HG03196 (cell line): ENCODE measurements at regions not wholly inside any gene's neighbourhood (a gene's known extent, or its start where the extent isn't known, plus 50 kb on each side); places are given as distances from the start of the nearest gene placed in this dataset.

Experiments used
- ATAC-seq: cut with Tn5 transposase; IDR thresholded peaks from one replicate; pipeline ENCODE4 v1.9.1; 2021; ENCODE audit not compliant: unreplicated experiment

DNA sequence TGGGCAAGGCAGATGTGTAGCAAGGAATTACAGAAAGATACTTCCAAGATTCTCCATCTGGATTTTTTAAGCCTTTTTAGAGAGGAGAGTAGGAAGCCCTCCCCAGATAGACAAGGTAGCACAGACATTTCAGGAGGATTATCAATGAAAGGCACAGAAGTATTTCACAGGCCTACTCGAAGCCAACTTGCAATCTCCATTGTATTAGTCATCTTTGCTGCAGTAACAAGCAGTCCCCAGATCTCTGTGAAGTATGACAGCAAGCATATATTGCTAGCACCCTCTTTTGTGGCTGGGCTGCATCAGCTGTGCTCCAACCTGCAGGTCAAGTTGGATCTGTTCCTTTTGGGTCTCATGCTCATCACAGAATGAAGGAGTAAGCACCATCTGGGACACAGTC is 101.6 kb downstream of the MAF start:
- no peak for ATAC-seq

DNA sequence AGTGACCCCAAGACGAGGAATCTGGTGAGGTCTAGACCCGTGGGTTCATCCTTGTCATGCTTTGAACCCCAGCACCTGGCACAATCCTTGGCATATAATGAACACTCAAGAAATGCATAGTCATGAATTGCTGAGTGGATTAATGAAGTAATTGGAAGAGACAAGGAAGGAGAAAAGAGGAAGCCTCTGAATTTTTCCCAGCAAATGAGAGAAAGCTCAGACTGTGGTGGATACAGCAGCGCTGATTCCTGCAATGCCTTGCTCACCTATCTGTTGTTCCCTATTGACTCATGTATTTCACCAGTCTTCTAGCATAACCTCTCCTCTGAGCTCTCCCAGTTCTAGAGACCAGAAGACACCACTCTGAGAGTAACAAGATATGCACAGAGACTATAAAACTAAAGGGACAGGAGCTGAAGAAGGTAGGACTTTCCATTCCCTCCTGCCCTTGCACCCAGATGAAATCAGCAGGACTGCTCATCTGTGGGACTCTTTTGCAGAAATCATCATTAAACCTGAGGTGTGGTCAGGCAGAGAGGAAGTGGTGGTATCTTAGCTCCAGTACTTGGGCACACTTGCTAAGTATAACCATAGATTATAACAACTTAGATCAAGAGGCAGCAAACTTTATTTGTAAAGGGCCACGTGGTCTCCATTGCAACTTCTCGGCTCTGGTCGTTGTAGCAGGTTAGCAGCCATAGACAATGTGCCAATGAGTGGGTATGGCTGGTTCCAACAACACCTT is 102.8 kb downstream of the MAF start:
- no peak for ATAC-seq

DNA sequence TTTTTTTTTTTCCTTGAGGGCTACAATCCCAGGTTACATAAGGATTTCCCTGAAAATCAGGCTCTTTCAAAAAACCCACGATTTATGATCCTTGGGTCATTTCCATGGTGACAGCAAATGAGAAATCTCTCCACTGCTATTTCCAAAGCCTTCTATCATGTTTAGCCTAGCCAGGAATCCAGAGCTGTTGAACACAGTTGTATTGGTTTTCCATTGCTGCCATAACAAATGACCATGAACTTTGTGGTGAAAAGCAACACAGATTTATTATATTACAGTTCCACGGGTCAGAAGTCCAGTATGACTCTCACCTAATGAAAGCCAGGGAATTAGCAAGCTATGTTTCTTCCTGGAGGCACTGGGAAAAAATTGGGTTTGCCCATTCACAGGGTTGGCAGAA is 106.6 kb downstream of the MAF start:
- no peak for ATAC-seq

DNA sequence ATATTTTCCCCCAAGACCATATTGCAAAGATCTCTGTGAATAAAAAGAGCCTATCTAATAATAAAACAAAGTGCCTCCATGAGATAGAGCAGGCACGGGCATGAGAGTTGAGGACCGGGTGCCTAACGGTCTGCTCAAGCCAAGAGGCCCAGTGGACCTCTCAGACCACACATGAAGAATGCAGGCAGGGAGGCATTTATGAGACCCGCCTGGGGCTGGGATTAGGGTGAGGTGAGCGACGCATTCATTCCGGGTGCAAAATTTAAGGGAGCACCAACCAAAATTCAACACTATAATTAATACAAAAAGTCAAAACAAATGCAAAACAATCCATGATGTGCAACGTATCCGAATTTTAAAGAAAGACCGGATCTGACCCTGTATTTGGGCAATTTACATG is 108.5 kb downstream of the MAF start:
- no peak for ATAC-seq

DNA sequence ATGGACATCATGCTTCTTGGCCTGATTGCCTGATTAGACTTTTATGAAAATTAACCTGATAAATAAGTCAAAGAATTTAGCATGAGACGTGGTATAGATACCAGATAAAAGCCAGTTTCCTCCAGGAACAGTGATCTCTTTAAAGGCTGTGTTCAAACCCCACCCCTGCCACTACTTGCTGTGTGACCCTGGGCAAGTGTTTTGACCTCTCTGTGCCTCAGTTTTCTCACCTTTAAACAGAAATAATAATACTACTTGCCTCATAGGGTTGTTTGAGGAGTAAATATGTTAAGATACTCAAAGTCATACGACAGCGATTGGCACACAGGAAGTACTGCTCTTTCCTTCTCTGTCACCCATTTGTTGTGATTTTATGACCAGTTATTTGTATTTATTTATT is 115.5 kb downstream of the MAF start:
- ATAC-seq, result no peak

DNA sequence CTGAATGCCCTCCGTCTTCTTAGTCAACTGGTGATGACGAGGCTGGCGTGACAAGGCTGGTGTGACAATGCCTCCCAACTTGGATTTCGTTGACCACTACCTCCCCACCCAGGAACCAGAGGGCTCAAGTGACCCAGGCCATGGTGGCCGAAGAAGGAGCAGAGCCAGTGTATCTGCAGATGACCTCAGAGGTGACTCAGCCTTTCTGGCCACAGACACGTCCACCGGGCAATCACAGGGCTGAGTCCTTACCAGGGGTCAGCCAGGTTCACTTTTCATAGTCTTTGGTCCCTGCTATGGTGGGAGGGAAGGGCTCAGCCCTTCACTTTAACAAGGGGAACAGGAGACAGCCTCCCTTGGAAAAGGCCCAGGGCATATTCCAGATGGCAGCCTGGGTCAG is 116.3 kb downstream of the MAF start:
- no peak for ATAC-seq

DNA sequence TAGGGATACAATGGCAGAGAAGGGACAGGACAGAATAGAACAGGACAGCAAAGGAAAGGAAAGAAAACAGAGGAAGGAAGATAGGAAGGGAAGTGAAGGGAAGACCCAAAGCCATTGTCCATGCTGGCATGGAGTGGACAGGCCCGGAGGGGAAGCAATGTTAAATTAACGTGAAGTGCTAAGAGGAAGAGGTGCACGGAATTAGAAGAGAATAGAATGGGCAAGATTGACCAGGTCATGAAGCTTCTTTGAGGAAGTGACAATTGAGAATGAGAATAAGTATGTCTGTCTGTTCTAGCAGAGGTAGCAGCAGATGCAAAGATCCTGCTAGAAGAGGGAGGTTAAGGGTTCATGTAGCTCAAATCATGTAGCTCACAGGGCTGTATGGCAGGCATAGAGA is 117.2 kb downstream of the MAF start:
- no peak for ATAC-seq

DNA sequence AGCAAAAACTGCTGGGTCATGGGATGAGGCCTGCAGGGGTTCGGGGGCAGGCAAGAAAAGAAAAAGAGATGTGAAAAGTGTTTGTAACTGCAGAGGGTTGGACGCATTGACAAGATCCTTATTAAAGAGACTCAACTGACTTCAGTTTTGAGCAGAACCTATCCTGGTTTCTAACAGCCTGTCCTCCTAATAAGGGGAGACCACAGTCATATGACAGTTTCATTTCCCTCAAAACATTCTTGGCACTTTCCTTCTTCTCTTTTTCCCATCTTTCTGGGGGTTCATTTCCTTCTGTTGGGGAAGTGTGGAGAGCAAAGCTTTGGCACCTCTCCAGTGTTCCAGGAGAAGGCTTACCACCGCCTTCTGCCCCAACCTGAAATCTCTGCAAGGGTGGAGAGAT is 118.5 kb downstream of the MAF start:
- no peak for ATAC-seq

DNA sequence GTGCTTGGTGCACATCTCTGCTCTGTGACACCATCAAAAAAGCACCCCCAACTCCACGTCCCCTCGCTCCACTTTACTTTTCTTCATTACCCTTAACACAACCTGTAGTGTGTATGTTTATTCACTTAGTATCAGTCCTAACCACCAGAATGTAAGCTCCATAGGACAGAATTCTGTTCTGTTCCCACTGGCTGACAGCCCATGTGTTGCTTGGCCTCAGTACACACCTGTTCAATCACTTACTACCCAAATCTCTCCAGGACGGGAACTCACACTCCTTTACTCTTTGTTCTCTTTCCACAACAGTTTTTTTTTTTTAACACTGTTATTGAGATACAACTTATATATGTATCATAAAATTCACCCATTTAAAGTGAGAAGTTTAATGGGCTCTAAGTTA is 119.6 kb downstream of the MAF start:
- ATAC-seq, result no peak

DNA sequence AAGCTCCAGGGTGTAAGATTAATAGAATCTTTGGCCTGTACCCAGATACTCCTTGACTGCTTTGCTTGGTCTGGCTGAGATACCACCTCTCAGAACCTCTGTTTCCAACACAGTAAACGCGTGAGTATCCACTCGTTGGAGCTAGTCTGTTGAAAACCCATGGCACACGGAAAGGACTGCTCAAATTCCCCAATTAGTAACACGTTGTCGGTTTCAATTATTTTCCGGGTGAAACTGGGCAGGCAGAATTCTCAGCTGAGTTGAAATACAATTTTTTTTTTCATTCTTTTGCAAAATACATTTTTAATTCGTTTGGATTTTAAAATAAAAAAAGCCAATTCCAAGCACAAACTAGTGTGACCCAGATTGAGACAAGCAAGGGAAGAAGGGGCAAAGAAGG is 120.5 kb downstream of the MAF start:
- no peak for ATAC-seq

DNA sequence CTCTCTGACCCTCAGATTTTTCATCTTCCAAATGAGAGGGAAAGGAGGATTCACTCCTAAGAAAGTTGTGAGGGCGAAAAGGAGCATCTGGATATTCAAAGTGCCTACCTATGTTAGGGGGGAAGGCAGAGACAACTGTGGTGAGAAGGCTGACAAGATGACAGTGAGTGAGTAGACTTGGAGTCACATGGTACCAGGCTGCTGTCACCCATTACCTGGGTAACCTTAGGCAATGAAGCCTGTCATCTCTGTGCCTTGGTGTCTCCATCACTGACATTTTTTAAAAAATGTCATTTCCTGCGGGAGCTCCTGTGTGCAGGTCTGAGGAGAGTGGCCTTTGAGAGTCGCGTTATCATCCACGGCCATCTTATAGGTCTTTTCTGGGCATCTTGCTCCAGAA is 124.0 kb downstream of the MAF start:
- no peak for ATAC-seq

DNA sequence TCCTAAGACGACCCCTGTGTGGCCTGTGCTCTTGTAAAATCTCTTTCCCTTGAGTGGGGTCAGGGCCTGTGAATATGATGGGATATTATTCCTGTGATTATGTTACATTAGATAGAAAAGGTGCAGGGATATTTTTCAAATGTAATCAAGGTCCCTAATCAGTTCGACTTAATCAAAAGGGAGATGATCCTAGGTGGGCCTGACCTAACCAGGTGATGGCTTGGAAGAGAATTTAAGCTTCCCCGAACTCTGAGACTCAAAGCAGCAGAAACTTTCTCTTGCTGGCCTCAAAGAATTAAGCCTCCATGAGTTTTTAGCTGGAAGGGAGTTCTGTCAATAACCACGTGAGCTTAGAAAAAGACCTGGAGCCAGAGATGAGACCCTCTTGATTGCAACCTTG is 124.7 kb downstream of the MAF start:
- ATAC-seq, result no peak

DNA sequence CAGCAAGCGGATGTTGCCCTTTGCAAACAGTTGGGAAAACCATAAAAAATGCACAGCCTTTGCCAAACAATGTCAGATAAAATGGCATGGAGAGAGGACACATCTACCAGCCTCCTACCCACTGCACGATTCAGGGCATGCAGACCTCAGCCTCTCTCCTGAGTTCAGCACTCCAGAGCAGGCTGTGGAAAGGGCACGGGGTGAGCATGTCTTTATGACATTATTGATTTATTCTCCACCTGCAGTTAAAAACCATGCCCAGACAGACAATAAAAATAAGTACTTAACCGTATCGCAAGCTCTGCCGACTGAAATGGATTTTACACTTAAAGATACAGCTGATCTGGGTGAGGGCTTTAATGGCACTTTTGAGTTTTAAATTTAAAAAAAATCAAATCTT is 127.1 kb downstream of the MAF start:
- ATAC-seq, result no peak

DNA sequence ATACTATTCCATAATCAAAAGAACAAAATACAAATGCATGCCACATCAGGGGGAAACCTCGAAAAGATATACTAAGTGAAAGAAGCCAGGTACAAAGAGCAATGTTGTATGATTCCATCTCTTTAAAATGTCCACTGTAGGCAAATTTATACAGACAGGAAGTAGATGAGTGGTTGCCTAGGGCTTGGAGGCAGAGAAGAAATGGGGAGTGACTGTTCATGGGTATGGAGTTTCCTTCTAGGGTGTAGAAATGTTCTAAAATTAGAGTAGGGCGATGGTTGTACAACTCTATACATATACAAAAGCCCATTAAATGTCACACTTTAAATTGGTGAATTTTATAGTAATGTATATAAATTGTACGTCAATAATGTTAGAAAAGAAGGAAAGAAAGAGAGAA is 128.1 kb downstream of the MAF start:
- no peak for ATAC-seq

DNA sequence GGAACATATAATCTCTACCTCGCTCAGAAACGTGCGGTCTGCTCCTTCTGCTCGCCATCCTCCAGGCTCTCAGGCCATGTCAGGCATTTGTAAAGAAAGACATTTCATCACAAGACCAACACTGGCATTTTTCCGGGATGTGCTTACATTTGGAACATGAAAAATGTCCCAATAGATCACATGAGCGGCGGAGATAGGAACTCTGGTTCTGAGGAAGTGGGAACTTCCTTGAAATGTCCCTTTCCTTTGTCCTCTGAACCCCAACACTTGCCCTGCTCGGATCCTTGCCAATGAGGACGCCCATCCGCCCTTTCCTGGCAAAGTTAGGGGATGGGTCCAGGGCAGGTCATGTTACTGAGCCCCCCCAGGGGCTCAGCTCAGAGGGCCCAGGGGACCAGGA is 130.5 kb downstream of the MAF start:
- ATAC-seq, result no peak

DNA sequence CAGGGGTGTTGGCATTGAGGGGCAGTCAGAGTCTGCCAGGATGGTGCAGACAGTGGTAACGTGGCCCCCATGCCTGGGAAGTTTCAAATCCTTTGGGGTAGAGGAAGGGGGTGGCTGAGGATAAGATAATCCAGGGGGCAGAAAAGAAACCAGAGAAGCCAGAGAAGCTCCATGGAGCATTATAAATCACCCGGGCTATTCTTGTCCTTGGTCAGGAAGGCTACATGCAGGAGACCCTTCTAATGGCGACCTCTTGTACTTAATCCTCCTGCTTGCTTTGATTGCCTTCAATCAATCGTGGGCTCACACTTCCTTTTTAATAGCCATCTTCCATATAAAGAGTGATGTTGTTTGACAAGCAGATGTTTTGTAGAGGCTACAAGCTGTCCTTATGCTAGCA is 131.9 kb downstream of the MAF start:
- no peak for ATAC-seq

DNA sequence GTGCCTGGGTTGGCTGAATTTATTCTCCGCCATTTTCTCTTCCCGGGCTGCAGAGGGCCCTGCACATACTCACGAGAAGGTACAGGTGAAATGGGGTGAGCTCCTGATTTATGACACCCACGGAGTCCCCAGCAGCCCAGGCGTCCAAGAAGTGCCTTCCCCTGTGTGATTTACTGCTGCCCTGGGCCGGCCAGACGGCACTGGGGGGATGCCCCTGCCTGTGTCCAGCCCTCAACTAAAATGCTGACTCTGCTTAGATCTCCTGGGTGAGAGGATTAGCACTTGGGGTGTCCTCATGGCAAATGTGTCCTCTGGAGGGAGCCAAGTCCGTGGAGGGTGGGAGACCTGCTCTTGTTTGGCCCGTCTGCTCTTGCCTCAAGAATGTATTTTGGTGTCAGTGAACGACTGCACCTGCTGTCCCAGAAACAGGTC is 132.4 kb downstream of the MAF start:
- no peak for ATAC-seq

DNA sequence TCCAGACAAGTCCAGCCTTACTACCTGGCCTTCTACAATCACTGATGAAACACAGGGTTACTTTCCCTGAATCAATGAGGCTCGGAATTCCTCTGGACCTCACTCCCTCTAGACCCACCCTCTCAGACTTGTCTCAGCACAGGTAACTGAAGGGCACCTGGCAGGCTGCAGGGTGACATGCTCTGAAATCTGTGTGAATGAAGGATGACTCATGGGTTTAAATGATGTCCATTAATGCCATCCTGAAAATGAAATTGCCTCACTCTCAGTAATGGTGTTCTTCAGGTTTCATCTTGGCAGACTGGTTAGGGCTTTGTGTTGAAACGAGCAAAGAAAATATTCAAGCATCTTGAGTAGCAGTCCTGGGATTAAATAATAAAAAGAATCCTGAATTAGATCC is 134.4 kb downstream of the MAF start:
- no peak for ATAC-seq

DNA sequence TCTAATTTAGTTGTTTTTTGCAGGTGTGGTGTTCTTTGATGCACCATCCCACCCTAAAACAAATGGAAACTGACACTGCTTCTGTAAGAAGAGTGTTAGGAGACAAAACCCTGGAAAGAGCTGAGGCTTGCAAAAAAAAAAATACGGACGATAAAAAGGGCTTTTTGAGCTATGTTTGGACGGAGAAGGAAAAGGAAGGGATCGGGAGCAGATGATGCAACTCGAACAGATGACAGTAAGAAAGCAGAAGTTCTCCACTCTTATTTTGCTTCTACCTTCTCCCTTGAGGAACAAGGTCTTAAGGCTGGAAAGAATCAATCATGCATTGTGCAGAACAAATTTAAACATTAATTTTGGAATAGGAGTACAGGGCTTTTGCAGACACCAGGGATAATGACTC is 136.7 kb downstream of the MAF start:
- ATAC-seq, result no peak

DNA sequence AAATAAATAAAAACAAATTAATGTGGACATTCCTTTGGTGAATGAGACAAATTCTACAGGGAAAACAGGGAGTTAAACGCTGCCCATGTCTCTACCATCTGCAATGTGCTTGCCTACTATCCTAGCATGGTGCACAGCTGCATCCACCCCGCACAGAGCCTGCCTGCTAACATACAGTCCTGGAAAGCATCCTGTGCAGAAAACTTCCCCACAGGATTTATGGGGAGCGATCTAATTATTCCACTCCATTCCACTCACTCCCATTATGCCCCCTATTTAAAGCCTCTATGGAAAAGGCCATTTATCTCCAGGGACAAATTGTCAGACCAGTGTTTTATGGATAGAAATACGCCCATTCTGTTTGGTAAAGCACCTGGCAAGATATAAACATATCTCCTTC is 144.5 kb downstream of the MAF start:
- no peak for ATAC-seq

DNA sequence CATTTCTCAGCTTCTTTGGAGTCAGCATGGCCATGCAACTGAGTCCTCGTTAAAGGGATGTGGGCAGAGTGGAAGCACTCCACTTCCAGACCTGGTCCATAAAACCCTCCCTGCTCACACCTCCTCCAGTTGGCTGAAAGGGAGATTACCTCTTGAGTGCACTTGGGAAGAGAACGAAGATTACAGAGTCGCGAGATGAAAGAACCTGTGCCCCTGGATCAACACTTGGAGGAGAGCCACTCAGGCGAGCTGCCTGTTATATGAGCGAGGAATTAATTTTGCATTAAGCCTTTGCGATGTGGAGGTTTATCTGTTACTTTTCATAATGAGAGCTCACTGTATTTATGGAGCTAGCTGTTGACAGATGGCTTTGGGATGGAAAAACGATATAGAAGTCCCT is 147.9 kb downstream of the MAF start:
- ATAC-seq, result no peak

DNA sequence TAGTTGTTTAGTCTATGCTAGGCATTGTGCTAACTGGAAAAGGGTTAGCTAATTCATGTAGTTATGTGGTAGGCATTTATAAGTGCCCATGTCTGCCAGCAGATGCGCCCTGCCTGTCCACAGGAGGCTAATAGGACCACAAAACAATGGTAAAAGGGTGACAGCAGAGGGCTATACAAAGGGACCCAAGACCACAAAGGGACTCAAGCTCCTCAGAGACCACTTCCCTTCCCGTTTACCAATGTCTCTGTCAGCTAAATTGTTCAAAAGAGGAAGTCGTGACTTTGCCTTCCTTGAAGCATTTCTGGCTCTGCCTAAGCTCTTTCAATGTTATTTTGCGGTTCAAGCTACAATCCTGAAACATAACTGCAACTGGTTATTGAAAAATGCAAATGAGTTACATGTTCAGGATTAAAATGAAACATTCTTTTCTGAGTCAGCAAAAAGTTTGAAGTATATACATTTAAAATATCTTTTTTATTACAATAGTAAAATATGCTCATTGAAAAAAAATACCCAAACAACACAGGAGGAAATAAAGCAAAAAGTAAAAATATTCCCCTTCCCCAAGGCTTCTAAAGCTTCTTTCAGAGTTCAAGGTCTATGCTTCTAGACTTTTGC is 149.2 kb downstream of the MAF start:
- ATAC-seq, result no peak

DNA sequence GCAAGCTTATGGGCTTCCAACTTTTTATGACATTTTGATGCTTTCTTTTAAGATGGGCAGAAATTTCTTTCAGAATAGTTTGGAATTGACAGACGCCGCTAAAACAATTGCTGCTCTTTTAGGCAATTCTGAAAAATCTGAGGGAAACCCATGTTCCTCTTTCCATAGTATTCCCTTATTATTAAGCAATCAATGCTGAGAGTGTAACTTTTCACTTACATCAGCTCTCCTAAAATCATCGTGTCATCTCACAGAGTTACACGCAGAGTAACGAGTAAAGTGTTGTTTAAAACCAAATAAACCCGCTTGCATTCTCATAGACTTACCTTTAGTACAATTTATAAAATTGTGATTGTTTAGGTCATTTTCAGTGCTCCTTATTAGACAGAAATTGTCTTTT is 150.6 kb downstream of the MAF start:
- no peak for ATAC-seq
